Erythroblast (primary cell): ENCODE measurements at regions not wholly inside any gene's neighbourhood (a gene's known extent, or its start where the extent isn't known, plus 50 kb on each side); places are given as distances from the start of the nearest gene placed in this dataset.

Experiments
- GATA1 ChIP-seq: IDR thresholded peaks from 2 replicates; pipeline ENCODE4 v1.6.1; 2011; ENCODE audit warnings: low read depth, mild to moderate bottlenecking, control low read depth, low read length, moderate library complexity
- POLR2A ChIP-seq: IDR thresholded peaks from 2 replicates; pipeline ENCODE4 v1.6.1; 2011; ENCODE audit warnings: mild to moderate bottlenecking, low read length

GRCh38 chr12:118520214-118521035 lies 144.1 kb downstream of the SUDS3 start:
- no peak for TF ChIP-seq POLR2A
- TF ChIP-seq GATA1: no peak
